HepG2 (cell line): ENCODE measurements at regions not wholly inside any gene's neighbourhood (a gene's known extent, or its start where the extent isn't known, plus 50 kb on each side); places are given as distances from the start of the nearest gene placed in this dataset.

ENCODE experiments used
- EP300 ChIP-seq, 3 experiments: sonication (generic) in 1 of 3; formaldehyde crosslinking in 1 of 3; IDR thresholded peaks; 2 replicates each; pipeline versions ENCODE4 v1.5.1 to v1.6.1; 2011 to 2020; ENCODE audit warnings: low read depth in 2 of 3, low read length in 2 of 3, borderline replicate concordance in 1 of 3, improper control_type of control experiment in 1 of 3, mild to moderate bottlenecking in 1 of 3, missing genetic modification reagents in 1 of 3, moderate library complexity in 1 of 3
- MAX ChIP-seq: IDR thresholded peaks from 2 replicates; pipeline ENCODE4 v1.6.1; 2012; ENCODE audit warnings: inconsistent platforms
- TF ChIP-seq, protein P1 (sequence below): sonication (generic); formaldehyde crosslinking; IDR thresholded peaks from 2 replicates; pipeline ENCODE4 v1.5.0; 2020; ENCODE audit warnings: missing genetic modification reagents
- TF ChIP-seq, protein P2 (sequence below): sonication (generic); formaldehyde crosslinking; IDR thresholded peaks from 2 replicates; pipeline ENCODE4 v1.5.0; 2020; ENCODE audit warnings: mild to moderate bottlenecking, missing genetic modification reagents, moderate library complexity
- TF ChIP-seq, protein P3 (sequence below): IDR thresholded peaks from 2 replicates; pipeline ENCODE4 v1.6.1; 2016; ENCODE audit warnings: control low read depth

GRCh38 chr11:71154261-71154805 lies 98.0 kb downstream of the SHANK2 start:
- TF ChIP-seq MAX (no peak), EP300 (IDR thresholded peaks at IDR 0.05; ENCODE audit: low read depth in 2 of 2, low read length in 2 of 2) (no peak), EP300 (CRISPR knock-in tag; IDR thresholded peaks at IDR 0.05; ENCODE audit: borderline replicate concordance) (no peak)
- TF ChIP-seq, protein P1, sequence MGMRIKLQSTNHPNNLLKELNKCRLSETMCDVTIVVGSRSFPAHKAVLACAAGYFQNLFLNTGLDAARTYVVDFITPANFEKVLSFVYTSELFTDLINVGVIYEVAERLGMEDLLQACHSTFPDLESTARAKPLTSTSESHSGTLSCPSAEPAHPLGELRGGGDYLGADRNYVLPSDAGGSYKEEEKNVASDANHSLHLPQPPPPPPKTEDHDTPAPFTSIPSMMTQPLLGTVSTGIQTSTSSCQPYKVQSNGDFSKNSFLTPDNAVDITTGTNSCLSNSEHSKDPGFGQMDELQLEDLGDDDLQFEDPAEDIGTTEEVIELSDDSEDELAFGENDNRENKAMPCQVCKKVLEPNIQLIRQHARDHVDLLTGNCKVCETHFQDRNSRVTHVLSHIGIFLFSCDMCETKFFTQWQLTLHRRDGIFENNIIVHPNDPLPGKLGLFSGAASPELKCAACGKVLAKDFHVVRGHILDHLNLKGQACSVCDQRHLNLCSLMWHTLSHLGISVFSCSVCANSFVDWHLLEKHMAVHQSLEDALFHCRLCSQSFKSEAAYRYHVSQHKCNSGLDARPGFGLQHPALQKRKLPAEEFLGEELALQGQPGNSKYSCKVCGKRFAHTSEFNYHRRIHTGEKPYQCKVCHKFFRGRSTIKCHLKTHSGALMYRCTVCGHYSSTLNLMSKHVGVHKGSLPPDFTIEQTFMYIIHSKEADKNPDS (CRISPR knock-in tag), result no peak
- TF ChIP-seq, protein P2, sequence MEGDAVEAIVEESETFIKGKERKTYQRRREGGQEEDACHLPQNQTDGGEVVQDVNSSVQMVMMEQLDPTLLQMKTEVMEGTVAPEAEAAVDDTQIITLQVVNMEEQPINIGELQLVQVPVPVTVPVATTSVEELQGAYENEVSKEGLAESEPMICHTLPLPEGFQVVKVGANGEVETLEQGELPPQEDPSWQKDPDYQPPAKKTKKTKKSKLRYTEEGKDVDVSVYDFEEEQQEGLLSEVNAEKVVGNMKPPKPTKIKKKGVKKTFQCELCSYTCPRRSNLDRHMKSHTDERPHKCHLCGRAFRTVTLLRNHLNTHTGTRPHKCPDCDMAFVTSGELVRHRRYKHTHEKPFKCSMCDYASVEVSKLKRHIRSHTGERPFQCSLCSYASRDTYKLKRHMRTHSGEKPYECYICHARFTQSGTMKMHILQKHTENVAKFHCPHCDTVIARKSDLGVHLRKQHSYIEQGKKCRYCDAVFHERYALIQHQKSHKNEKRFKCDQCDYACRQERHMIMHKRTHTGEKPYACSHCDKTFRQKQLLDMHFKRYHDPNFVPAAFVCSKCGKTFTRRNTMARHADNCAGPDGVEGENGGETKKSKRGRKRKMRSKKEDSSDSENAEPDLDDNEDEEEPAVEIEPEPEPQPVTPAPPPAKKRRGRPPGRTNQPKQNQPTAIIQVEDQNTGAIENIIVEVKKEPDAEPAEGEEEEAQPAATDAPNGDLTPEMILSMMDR (CRISPR knock-in tag), result no peak
- TF ChIP-seq, protein P3, sequence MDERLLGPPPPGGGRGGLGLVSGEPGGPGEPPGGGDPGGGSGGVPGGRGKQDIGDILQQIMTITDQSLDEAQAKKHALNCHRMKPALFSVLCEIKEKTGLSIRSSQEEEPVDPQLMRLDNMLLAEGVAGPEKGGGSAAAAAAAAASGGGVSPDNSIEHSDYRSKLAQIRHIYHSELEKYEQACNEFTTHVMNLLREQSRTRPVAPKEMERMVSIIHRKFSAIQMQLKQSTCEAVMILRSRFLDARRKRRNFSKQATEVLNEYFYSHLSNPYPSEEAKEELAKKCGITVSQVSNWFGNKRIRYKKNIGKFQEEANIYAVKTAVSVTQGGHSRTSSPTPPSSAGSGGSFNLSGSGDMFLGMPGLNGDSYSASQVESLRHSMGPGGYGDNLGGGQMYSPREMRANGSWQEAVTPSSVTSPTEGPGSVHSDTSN, result no peak
